NCI-H524 treated with DMSO at 0.1 percent for 48 hours (cell line): ENCODE measurements at regions not wholly inside any gene's neighbourhood (a gene's known extent, or its start where the extent isn't known, plus 50 kb on each side); places are given as distances from the start of the nearest gene placed in this dataset.
"Not testable (repeated sequence)": the region's sequence is repeated elsewhere in the genome, so short reads cannot be mapped to it uniquely, and the experiment has no call there.

ENCODE experiments used
- DNase-seq: peaks from one replicate; lab custom pipeline; 2025; lab: John Stamatoyannopoulos, UW

- no peak for DNase-seq
Observed at GRCh38 chr1:114032271-114033215, 53.3 kb downstream of the OLFML3 start.

- DNase-seq: peak; percentile 52
Observed at GRCh38 chr1:114033216-114033706, 54.0 kb downstream of the OLFML3 start.

- no peak for DNase-seq
Observed at GRCh38 chr1:114033961-114034360, 54.7 kb downstream of the OLFML3 start.

GRCh38 chr1:114034567-114035303 lies 55.5 kb downstream of the OLFML3 start:
- no peak for DNase-seq

GRCh38 chr1:114035304-114035700 lies 56.0 kb downstream of the OLFML3 start:
- no peak for DNase-seq

- DNase-seq: not testable (repeated sequence)
Observed at GRCh38 chr1:114036841-114037630, 57.8 kb downstream of the OLFML3 start.

- no peak for DNase-seq
Observed at GRCh38 chr1:114037631-114037890, 58.3 kb downstream of the OLFML3 start.

- no peak for DNase-seq
Observed at GRCh38 chr1:114037962-114038816, 58.9 kb downstream of the OLFML3 start.
